HG03442 (cell line): ENCODE measurements at regions not wholly inside any gene's neighbourhood (a gene's known extent, or its start where the extent isn't known, plus 50 kb on each side); places are given as distances from the start of the nearest gene placed in this dataset.

Experiments used
- ATAC-seq: cut with Tn5 transposase; IDR thresholded peaks from one replicate; pipeline ENCODE4 v1.9.1; 2021; ENCODE audit warnings: mild to moderate bottlenecking, moderate library complexity; ENCODE audit not compliant: unreplicated experiment

DNA sequence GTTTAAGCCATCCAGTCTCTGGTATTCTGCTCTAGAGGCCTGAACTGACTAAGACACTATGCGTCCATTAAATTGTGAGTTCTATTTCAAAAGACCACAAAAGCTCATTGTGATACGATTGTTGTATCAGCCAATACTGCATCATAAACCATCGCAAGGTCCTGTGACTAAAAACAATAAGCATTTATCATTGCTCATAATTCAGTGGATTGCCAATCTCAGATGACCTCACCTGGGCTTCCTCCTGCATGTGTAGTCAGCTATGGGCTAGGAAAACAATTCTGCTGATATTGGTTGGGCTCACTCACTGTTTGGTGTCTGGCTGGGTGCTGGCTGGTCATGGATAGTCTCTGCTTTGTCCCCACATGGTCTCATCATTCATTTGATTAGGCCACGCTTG, 592.7 kb upstream of the BTBD3 start:
- no peak for ATAC-seq

DNA sequence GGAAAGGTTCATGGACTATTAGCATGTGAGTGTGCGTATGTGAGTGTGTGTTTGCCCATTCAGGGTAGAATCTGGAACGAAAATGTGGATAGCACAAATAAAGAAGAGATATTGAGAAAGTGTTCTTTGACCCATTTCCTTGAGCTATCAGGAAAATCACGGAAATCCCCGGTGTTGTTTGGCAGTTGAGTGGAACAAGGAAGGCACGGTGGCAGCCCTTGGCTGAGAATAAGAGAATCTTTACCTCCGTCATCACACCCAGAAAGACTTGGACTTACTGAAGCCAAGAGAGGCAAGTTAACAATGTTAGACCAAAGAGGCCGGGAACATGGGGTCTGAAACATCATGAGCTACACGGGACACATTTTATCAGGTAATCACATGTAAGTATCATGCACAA, 588.9 kb upstream of the BTBD3 start:
- ATAC-seq, result no peak

DNA sequence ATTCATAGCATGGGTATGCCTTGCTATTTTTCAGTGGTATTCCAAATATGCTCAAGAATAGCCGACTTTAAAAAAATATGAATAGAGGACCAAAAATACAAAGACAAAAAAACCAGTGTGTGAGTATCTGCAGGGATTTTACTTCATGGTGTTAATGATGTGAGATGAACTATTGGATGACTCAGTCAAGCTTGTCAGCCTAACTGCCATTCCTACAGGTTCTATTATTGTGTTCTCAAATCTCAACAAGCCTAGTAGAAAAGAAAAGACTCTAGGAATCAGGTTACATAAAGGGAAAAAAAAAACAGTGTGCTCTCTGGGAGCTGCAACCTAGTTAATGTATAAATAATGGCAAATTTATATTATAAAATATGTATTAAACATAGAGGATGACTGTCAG, 588.4 kb upstream of the BTBD3 start:
- no peak for ATAC-seq

DNA sequence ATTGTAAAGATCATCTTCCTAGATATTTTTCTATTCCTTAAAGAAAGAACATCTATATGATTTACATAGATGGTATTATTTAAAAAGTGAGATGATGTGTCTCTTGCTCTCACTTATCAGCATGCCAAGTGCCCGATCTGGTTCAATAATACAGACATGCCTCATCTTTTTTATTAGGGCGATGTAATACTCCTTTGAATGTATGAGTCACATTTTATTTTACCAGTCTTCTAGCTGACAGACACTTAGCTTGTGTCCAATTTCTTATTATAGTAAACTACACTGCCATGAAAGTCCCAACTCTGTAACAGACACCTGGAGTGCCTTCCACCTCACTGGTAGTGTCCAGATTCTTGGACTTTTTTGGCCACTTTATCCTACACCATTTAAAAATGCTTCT, 586.6 kb upstream of the BTBD3 start:
- no peak for ATAC-seq

DNA sequence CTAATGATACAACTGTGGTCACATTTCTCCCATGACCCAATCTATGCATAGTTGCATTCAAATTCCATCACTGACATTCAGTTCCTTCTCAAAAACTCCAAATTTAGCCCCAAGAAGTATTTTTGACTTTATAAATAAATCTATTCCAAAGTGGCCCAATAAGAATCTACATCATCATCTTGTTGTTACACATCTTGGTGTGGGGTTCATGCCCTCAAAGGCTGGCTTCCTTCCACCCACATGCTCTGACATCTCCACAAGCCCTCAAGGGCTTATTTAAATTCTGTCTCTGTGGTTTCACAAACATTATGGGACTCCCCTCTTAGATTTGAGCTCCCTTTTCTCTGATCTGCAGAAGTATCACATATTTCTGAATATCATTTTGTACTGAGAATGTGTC, 585.3 kb upstream of the BTBD3 start:
- no peak for ATAC-seq

DNA sequence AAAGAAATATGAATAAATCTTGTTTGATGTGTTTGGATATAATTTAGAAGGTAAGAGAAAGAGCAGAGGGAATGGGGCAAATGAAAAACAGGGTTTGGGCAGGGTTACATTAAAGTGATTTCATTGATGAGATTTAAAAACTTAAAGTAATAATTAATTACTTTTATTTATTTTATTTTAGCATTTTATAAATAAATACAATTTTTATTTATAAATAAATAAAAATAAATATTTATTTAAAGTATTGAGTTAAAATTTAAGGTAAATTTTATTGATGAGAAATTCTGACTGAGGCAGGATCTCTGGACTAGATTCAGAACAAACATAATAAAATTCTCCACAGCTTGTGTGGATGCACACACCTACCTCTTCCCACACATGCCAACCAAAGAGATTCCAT, 584.1 kb upstream of the BTBD3 start:
- no peak for ATAC-seq

DNA sequence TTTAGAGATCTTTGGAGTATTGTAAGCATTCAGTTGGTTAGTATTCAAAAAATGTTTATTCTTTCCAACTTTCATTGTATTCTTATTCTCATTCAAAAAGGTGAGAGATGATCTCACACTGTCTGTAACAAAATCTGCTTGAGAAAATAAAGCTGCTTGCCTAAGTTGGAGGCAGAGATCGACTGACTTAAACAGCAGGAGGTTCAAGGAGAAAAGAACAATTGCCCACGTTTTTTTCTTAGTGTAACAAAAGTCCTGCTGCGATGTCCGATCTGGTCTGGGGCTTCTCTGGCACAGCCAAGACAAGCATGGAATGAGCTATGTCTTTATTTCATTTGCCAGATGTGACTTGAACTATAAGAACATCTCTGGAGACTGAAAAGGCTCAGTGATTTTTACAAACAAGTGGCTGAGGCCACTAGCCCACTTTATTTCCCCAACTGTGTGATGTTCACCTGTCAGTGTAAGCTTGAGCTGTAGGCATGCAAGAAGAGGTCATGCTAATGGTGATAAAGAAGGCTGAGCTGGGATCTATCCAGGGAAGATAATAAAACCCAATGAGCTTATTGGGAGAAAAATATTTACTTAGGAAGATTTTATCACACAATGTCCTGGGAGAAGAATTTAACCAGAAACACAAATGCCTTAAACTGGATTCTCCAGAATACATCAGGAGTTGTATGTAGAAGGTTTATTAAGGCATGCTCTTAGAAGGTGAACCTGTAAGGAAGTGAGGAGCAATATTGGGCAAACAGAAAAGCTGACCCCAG, 580.1 kb upstream of the BTBD3 start:
- no peak for ATAC-seq

DNA sequence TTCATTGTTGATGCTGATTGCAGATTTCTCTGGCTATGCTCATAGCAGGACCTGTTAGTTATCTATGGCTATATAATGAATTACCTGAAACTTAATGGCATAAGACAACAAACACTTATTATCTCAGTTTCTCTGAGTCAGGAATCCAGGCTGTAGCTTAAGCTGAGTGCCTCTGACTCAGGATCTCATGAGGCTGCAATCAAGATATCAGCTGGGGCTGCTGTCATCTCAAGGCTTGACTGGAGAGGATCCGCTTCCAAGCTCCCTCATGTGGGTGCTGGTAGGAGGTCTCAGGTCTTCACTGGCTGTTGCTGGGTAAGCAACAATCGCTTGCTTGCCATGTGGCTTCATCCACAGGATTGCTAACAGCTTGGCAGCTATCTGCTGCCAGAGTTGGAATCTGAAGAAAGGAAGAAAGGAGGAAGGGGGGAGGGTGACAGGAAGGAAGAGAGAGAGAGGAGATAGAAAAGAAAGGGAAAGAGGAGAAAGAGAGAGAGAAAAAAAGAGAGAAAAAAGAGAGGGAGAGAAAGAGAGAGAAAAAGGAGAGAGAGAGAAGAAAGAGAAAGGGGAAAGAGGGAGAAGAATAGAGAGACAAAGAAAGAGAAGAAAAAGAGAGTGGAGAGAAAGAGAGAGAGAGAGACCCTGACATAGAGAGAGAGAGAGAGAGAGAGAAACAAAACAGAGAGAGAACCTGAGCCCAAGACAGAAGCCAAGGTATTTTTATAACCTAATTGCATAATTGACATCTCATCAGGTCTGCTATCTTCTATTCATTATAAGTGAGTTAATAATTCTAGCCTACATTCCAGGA, 579.0 kb upstream of the BTBD3 start:
- ATAC-seq, result no peak

DNA sequence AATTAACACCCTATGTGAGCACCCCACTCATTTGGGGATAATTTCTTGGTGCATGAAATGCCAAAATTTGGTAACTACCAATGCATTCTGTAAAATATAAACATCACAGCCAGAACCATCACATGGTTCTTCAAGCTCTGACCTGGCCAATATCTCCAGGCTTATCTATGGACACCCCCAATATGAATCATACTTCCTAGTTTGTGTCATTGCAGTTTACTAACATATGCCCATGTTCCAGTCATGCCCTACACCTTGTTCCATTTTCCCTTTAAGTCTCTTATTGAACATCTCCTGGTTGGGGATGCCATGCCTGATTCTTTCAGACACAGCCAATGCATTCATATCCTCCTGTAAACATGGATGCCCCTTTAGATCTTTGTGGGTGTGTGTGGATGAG, 572.8 kb upstream of the BTBD3 start:
- ATAC-seq, result no peak

DNA sequence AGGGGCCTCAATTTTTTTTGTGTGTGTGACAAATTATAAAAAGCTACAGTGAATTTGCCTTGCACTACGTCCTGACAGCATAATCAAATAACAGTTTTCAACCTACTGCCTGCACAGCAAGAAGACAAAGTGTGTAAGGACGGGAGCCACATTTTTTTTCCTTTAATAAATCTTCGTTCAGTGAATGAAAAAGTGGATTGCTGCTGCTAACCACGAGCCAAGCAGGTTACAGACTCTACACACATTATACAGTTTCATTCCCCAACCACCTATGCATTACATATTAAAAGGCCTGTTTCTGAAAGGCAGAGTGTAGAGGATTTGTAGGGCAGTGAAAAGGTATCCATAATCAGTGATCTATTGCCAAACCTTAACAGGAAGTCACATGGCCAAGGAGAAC, 570.0 kb upstream of the BTBD3 start:
- no peak for ATAC-seq

DNA sequence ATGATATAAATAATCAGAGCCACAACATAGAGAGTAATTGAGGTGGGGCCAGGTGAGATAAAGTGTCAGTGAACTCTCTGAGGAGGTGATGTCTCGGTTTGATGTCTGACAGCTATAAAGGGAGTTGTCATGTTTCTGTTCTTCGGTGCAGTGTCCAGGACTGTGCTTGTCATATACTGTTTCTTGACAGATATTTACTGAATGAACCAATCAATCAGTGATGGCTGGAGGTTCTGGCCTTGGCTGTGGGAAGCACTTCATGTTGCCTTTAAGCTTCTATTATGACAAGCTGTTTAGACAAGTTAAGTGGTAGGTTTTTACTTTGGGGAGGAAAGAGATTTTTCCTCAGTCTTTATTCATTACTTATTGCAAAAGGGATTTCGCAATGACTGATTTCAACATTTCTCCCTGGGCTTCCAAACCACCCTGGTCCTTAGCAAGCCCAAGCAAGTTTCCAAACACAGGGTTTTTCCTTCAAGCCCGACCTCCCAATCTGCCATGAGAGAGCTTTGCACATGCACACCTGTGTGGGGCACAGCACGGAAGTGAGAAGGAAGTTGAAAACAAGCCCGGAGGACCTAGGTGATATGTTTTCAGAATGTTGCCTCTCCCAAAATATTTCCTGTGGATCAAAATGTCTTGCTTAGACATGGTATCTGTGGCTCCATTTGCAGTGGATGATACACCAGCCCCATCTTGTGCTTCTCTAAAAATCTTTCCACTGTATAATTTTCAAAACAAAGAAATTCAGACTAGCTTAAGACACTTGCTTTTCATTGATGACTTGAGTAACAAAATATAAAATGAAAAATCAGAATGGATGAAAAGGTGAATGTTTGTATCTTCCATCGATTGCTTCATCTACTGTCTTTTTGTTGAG, 567.3 kb upstream of the BTBD3 start:
- ATAC-seq, result no peak

DNA sequence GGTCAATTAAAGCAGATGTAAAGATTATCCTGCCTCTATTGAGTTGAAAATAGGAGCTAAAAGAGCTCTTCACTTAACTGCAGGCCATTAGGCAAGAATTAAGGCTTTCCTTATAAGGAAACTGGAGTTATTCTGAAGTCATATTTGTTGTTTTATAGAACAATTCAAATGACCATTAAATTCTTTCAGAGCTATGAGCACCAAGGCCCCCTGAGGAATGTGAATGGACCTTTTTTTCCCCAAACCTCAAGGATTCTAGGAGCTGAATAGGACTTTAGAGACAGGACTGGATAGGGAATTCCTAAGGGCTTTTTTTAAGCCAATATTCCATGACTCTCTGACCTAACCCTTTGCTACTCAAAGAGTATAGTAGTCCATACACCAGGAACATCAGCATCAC, 565.7 kb upstream of the BTBD3 start:
- ATAC-seq, result no peak

DNA sequence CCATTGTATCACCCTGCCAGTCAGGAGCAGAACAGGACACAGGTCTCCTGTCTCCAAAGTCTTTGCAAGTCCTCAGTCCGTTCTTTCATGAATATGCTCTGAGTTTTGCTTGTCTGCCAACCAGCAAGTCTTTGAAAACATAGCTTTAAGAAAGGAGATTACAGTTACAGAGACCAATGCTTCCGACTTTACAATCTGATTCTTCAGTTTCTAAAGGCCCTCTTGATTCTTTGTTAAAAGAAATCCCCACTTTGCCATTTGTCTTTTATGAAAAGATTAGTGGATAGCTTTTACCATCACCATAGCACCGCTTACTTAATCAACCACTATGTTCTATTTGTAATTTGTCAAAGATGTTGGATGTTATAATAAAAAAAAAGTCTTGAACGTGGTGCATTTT, 562.8 kb upstream of the BTBD3 start:
- no peak for ATAC-seq

DNA sequence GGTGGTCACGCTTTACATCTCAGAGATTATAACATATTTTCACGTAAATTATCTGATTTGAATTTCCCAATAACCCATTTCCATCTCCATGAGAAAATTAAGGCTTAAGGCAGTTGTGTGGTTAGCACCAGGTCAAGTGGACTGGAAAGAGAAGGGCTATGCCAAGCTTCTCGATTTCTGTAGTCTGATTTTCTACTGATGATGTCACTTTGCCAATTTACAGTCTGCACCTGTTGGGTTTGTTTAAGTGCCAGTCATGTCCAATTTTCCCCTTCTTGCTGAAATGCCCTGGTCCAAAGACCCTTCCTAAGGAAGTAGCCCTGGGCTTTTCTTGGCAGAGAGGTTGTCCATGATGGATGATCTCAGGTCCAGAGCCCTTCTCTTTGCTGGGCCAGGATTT, 562.3 kb upstream of the BTBD3 start:
- ATAC-seq, result no peak

DNA sequence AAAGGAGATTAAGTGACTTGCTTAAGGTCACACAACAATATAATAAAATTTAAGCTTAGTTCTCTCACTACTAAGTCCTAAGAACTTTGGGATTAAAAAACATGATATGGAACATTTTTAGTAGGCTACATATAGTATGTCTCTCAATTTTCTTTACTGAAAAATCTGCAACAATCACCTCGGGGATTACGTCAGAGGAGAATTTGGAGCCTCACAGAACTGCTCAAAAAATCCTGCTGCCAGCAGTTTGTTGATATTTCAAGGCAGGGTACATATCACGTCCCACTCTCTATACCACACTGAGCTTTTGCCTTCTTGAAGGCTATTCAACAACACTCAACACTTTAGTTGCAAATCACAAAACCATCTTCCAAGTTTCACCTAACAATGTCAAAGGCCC, 561.6 kb upstream of the BTBD3 start:
- ATAC-seq, result no peak

DNA sequence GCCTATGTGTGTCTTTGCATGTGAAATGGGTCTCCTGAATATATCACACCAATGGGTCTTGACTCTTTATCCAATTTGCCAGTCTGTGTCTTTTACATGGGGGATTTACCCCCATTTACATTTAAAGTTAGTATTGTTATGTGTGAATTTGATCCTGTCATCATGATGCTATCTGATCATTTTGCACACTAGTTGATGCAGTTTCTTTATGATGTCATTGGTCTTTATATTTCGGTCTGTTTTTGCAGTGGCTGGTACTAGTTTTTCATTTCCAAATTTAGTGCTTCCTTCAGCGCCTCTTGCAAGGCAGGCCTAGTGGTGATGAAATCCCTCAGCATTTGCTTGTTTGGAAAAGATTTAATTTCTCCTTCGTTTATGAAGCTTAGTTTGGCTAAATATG, 555.2 kb upstream of the BTBD3 start:
- ATAC-seq, result no peak

DNA sequence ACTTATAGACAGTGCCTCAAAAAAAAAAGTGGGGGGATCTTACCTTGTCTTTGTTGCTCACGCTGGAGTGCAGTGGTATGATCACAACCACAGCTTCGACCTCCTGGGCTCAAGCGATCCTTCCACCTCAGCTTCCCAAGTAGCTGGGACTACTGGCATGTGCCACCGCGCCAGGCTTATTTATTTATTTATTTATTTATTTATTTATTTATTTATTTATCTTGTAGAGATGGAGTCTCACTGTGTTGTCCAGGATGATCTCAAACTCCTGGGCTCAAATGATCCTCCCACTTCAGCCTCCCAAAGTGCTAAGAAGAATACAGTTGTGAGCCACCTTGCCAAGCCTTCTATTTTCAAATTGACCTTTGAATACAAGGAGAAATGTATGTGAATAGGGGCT, 553.0 kb upstream of the BTBD3 start:
- no peak for ATAC-seq

DNA sequence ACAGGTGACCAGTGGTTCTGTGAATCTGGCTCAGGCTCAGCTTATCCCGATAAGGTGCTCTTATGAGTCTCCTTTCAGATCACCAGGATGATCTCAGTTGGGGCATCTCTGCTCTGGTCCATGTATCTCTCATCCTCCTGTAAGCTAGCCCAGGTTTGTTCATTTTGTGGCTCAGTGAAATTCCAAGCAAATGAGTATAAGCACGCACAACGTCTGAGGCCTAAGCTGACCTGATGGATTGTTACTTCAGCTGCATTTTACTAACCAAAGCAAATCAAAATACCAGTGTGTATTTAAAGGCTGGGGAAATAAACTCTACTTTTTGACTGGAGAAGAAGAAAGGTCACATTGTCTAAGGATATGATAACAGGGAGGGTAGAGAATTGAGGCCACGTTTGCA, 551.0 kb upstream of the BTBD3 start:
- ATAC-seq, result no peak

DNA sequence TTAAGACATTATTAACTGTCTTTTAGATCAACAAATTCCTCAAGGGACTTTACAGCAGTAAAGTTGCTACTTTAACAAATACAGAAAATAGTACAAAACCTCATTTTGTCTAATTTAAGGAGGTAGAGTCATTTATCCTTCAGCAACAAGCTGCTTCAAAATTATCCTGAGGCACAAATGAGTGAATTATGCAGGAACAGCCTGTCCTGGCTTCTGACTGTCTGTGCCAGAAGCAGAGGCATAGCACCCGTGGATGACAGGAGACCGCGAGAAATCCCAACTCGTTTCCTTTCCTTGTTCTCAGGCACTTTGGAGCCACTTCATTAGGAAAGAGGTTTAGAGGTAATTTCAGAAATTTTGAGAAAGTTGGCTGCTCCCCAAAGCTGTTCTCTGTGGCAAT, 549.2 kb upstream of the BTBD3 start:
- no peak for ATAC-seq

DNA sequence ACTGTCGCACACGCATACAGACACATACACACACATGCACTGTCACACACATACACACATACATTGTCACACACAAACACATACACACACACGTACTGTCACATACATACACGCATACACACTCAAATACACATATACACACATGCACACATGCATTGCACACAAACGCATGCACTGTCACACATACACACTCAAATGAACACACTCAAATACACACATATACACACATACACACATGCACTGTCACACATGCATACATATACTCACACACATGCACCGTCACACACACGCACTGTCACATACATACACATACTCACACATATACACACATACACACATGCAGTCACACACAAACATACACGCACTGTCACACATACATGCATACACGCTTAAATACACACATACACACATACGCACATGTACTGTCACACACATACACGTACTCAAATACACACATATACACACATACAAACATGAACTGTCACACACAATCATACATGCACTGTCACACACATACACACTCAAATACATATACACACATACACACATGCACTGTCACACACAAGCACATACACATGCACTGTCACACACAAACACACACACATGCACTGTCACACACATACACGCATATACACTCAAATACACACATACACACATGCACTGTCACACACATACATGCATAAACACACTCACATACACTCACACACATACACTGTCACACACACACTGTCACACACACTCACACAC, 548.6 kb upstream of the BTBD3 start:
- ATAC-seq, result no peak

DNA sequence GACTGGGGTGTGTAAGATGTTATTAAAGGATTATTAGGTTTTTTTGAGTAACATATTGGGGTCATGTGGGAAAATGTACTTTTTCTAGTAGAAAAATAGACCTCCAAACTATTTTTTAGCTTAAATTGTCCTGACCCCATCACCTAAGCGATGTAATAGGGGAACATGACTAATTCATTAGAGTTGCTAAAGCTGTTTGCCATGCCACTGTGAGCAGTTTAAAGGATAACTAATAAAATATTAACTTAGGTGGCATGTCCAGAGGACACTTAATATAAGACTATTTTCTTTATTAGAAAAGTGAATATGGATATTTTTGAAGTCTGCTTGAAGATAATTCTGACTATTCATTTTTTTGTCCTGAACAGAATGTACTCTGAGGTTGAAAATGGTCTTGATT, 545.9 kb upstream of the BTBD3 start:
- no peak for ATAC-seq
